Activated naive CD8-positive, alpha-beta T cell treated with anti-CD3 and anti-CD28 coated beads, Interleukin-2, amount 10 ng/mL, durations not matched to agents 7 days and 5 days (primary cell): ENCODE measurements at regions not wholly inside any gene's neighbourhood (a gene's known extent, or its start where the extent isn't known, plus 50 kb on each side); places are given as distances from the start of the nearest gene placed in this dataset.

Source experiments
- ATAC-seq: fragments of 150-1000 bp; cut with Tn5 transposase; one replicate; pipeline ENCODE4 v1.10.0; 2021; ENCODE audit warnings: low read depth, moderate library complexity
- POLR2A ChIA-PET: fragments of 350-600 bp; sonication (Branson Sonifier 250); formaldehyde crosslinking; loops from one replicate; lab custom pipeline; 2021; ENCODE audit warnings: antibody characterized with exemption; lab: Charles Lee
- DNase-seq: peaks from one replicate; pipeline ENCODE4 v3.0.0; 2021
- H3K27ac Mint-ChIP-seq: one replicate; pipeline ENCODE4 v1.8.0; 2022; ENCODE audit warnings: mild to moderate bottlenecking, mixed read lengths
- H3K27me3 Mint-ChIP-seq: one replicate; pipeline ENCODE4 v1.8.0; 2022; ENCODE audit warnings: mild to moderate bottlenecking, moderate library complexity, mixed read lengths
- H3K36me3 Mint-ChIP-seq: one replicate; pipeline ENCODE4 v1.8.0; 2021; ENCODE audit warnings: mild to moderate bottlenecking, mixed read lengths
- H3K4me1 Mint-ChIP-seq: one replicate; pipeline ENCODE4 v1.8.0; 2021; ENCODE audit warnings: mixed read lengths
- H3K4me3 Mint-ChIP-seq: one replicate; pipeline ENCODE4 v1.8.0; 2022; ENCODE audit warnings: mild to moderate bottlenecking, moderate library complexity, mixed read lengths
- H3K9me3 Mint-ChIP-seq: one replicate; pipeline ENCODE4 v1.8.0; 2021; ENCODE audit warnings: mixed read lengths

- Mint-ChIP-seq H3K27me3 (no peaks in the 10 kb centered on the region), H3K36me3 (no peaks in the 10 kb centered on the region), H3K9me3 (no peaks in the 10 kb centered on the region), H3K4me1 (no peaks in the 10 kb centered on the region), H3K27ac (no peak overlapping the region), H3K4me3 (no peak overlapping the region)
- DNase-seq (no peak), ATAC-seq (no peak)
- POLR2A ChIA-PET, result no interaction called here
Measured at GRCh38 chr4:174438711-174439110, 83.6 kb downstream of the HPGD start.

GRCh38 chr4:174437749-174438148 is 84.5 kb downstream of the HPGD start:
- no peak for DNase-seq
- H3K4me1 Mint-ChIP-seq, result no peaks in the 10 kb centered on the region
- no peaks in the 10 kb centered on the region for H3K27me3 Mint-ChIP-seq

GRCh38 chr4:174437324-174437723 is 85.0 kb downstream of the HPGD start:
- no peak for DNase-seq
- no peak overlapping the region for H3K27ac Mint-ChIP-seq
- no peaks in the 10 kb centered on the region for H3K27me3 Mint-ChIP-seq
- no peaks in the 10 kb centered on the region for H3K4me1 Mint-ChIP-seq
- H3K4me3 Mint-ChIP-seq, result no peak overlapping the region
- no peak for ATAC-seq
- no peaks in the 10 kb centered on the region for H3K36me3 Mint-ChIP-seq
- POLR2A ChIA-PET, result no interaction called here
- H3K9me3 Mint-ChIP-seq, result no peaks in the 10 kb centered on the region

More at GRCh38 chr4:174437749-174438148, 84.5 kb downstream of the HPGD start:
- Mint-ChIP-seq H3K36me3 (no peaks in the 10 kb centered on the region), H3K9me3 (no peaks in the 10 kb centered on the region), H3K4me3 (no peak overlapping the region), H3K27ac (no peak overlapping the region)
- POLR2A ChIA-PET, result no interaction called here
- ATAC-seq, result no peak

GRCh38 chr4:174436377-174436776 is 85.9 kb downstream of the HPGD start:
- H3K27ac Mint-ChIP-seq, result no peak overlapping the region

GRCh38 chr4:174435974-174436373 is 86.3 kb downstream of the HPGD start:
- no peaks in the 10 kb centered on the region for H3K36me3 Mint-ChIP-seq
- H3K4me3 Mint-ChIP-seq, result no peak overlapping the region
- no peaks in the 10 kb centered on the region for H3K9me3 Mint-ChIP-seq
- no peak overlapping the region for H3K27ac Mint-ChIP-seq
- no peak for ATAC-seq
- no peaks in the 10 kb centered on the region for H3K27me3 Mint-ChIP-seq
- DNase-seq, result no peak
- POLR2A ChIA-PET, result no interaction called here
- H3K4me1 Mint-ChIP-seq, result no peaks in the 10 kb centered on the region

More at GRCh38 chr4:174436377-174436776, 85.9 kb downstream of the HPGD start:
- ATAC-seq (no peak), DNase-seq (no peak)
- no peaks in the 10 kb centered on the region for H3K36me3 Mint-ChIP-seq
- no peak overlapping the region for H3K4me3 Mint-ChIP-seq
- no peaks in the 10 kb centered on the region for H3K9me3 Mint-ChIP-seq
- POLR2A ChIA-PET, result no interaction called here
- H3K27me3 Mint-ChIP-seq, result no peaks in the 10 kb centered on the region
- no peaks in the 10 kb centered on the region for H3K4me1 Mint-ChIP-seq

GRCh38 chr4:174434455-174434854 is 87.8 kb downstream of the HPGD start:
- Mint-ChIP-seq H3K36me3 (no peaks in the 10 kb centered on the region), H3K4me1 (no peaks in the 10 kb centered on the region), H3K9me3 (no peaks in the 10 kb centered on the region), H3K27me3 (no peaks in the 10 kb centered on the region), H3K27ac (no peak overlapping the region), H3K4me3 (no peak overlapping the region)
- DNase-seq, result no peak
- POLR2A ChIA-PET, result no interaction called here
- ATAC-seq, result no peak

- H3K36me3 Mint-ChIP-seq, result no peaks in the 10 kb centered on the region
- no peaks in the 10 kb centered on the region for H3K27me3 Mint-ChIP-seq
- POLR2A ChIA-PET, result no interaction called here
- ATAC-seq (no peak), DNase-seq (no peak)
- no peaks in the 10 kb centered on the region for H3K4me1 Mint-ChIP-seq
- no peak overlapping the region for H3K27ac Mint-ChIP-seq
- H3K9me3 Mint-ChIP-seq, result no peaks in the 10 kb centered on the region
- H3K4me3 Mint-ChIP-seq, result no peak overlapping the region
Measured at GRCh38 chr4:174430576-174430975, 91.7 kb downstream of the HPGD start.

GRCh38 chr4:174429701-174430410 is 92.4 kb downstream of the HPGD start:
- no peaks in the 10 kb centered on the region for H3K36me3 Mint-ChIP-seq
- H3K4me1 Mint-ChIP-seq, result no peaks in the 10 kb centered on the region
- no peak overlapping the region for H3K4me3 Mint-ChIP-seq
- H3K27me3 Mint-ChIP-seq, result no peaks in the 10 kb centered on the region
- ATAC-seq, result no peak
- POLR2A ChIA-PET, result no interaction called here
- H3K9me3 Mint-ChIP-seq, result no peaks in the 10 kb centered on the region
- no peak for DNase-seq
- no peak overlapping the region for H3K27ac Mint-ChIP-seq

- Mint-ChIP-seq H3K27ac (no peak overlapping the region), H3K27me3 (no peaks in the 10 kb centered on the region), H3K4me1 (peaks cover 8% of the 10 kb centered on the region), H3K4me3 (no peak overlapping the region), H3K36me3 (no peaks in the 10 kb centered on the region), H3K9me3 (no peaks in the 10 kb centered on the region)
- ATAC-seq, result no peak
- POLR2A ChIA-PET, result no interaction called here
- no peak for DNase-seq
Measured at GRCh38 chr4:174427571-174428140, 94.6 kb downstream of the HPGD start.

GRCh38 chr4:174425669-174426068 is 96.6 kb downstream of the HPGD start:
- Mint-ChIP-seq H3K27me3 (no peaks in the 10 kb centered on the region), H3K27ac (no peak overlapping the region), H3K4me3 (no peak overlapping the region), H3K36me3 (no peaks in the 10 kb centered on the region), H3K9me3 (no peaks in the 10 kb centered on the region), H3K4me1 (peaks cover 15% of the 10 kb centered on the region)
- POLR2A ChIA-PET, result no interaction called here
- DNase-seq (no peak), ATAC-seq (no peak)

- H3K4me1 Mint-ChIP-seq, result peaks cover 23% of the 10 kb centered on the region
- no peaks in the 10 kb centered on the region for H3K27me3 Mint-ChIP-seq
- DNase-seq (no peak), ATAC-seq (no peak)
- H3K9me3 Mint-ChIP-seq, result no peaks in the 10 kb centered on the region
- POLR2A ChIA-PET, result interaction anchor here (0.7 kb wide), 1 partner anchor 109 kb away, joined by 3 read pairs; no protein-coding TSS in a partner anchor
- H3K27ac Mint-ChIP-seq, result no peak overlapping the region
- no peaks in the 10 kb centered on the region for H3K36me3 Mint-ChIP-seq
- H3K4me3 Mint-ChIP-seq, result peak overlapping the region; percentile 1
Measured at GRCh38 chr4:174423257-174423944, 98.9 kb downstream of the HPGD start.

GRCh38 chr4:174422893-174423256 is 99.4 kb downstream of the HPGD start:
- no peaks in the 10 kb centered on the region for H3K9me3 Mint-ChIP-seq
- POLR2A ChIA-PET, result no interaction called here
- H3K4me3 Mint-ChIP-seq, result no peak overlapping the region
- H3K27ac Mint-ChIP-seq, result no peak overlapping the region
- peaks cover 23% of the 10 kb centered on the region for H3K4me1 Mint-ChIP-seq
- no peaks in the 10 kb centered on the region for H3K36me3 Mint-ChIP-seq
- DNase-seq (no peak), ATAC-seq (no peak)
- peaks cover 2% of the 10 kb centered on the region for H3K27me3 Mint-ChIP-seq

GRCh38 chr4:174420316-174420715 is 102.0 kb downstream of the HPGD start:
- peak; percentile 76 for ATAC-seq
- peak overlapping the region; percentile 62 for H3K27ac Mint-ChIP-seq
- peak overlapping the region; percentile 48 for H3K4me3 Mint-ChIP-seq
- peaks cover 2% of the 10 kb centered on the region for H3K27me3 Mint-ChIP-seq
- H3K9me3 Mint-ChIP-seq, result no peaks in the 10 kb centered on the region
- peaks cover 23% of the 10 kb centered on the region for H3K4me1 Mint-ChIP-seq
- no peak for DNase-seq
- POLR2A ChIA-PET, result no interaction called here
- H3K36me3 Mint-ChIP-seq, result no peaks in the 10 kb centered on the region
